Kidney epithelial cell (primary cell): ENCODE measurements at regions not wholly inside any gene's neighbourhood (a gene's known extent, or its start where the extent isn't known, plus 50 kb on each side); places are given as distances from the start of the nearest gene placed in this dataset.

ENCODE experiments used
- DNase-seq: peaks from one replicate; pipeline ENCODE4 v3.0.0-alpha.2; 2010; ENCODE audit warnings: low read depth
- H3K27me3 ChIP-seq: 2 replicates; pipeline ENCODE4 v1.6.0; 2011; ENCODE audit warnings: low read length; ENCODE audit not compliant: control insufficient read depth, insufficient read depth
- H3K36me3 ChIP-seq: 2 replicates; pipeline ENCODE4 v1.5.1; 2011; ENCODE audit warnings: low read length; ENCODE audit not compliant: control insufficient read depth, insufficient read depth
- H3K4me3 ChIP-seq: 2 replicates; pipeline ENCODE4 v1.5.1; 2011; ENCODE audit warnings: low read depth, mild to moderate bottlenecking, control low read depth, low read length
- TF ChIP-seq, protein P1 (sequence below): IDR thresholded peaks from 2 replicates; pipeline ENCODE4 v1.5.1; 2011; ENCODE audit warnings: mild to moderate bottlenecking, moderate library complexity, low read length, control low read depth, inconsistent platforms; ENCODE audit not compliant: insufficient read depth, poor library complexity, severe bottlenecking

DNA sequence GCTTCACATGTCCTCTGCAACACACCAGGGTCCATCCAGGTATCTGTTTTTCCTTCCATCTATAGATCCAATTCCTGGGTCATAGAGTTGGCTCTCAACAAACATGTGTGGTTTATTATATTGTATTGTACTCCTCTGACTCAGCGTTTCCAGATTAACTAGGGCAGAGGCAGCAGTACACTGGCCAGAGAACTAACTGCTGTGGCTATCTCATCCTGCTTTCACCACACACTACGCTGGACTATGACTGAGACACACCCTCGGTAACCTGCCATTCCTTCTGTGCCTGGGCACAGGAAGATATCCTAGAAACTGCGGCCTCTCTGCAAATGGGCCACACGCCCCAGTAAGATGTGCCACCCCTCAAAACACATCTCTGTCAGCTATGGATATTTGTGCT is 159.8 kb upstream of the STK17B start:
- no peaks in the 10 kb centered on the region for H3K36me3 ChIP-seq
- TF ChIP-seq, protein P1, sequence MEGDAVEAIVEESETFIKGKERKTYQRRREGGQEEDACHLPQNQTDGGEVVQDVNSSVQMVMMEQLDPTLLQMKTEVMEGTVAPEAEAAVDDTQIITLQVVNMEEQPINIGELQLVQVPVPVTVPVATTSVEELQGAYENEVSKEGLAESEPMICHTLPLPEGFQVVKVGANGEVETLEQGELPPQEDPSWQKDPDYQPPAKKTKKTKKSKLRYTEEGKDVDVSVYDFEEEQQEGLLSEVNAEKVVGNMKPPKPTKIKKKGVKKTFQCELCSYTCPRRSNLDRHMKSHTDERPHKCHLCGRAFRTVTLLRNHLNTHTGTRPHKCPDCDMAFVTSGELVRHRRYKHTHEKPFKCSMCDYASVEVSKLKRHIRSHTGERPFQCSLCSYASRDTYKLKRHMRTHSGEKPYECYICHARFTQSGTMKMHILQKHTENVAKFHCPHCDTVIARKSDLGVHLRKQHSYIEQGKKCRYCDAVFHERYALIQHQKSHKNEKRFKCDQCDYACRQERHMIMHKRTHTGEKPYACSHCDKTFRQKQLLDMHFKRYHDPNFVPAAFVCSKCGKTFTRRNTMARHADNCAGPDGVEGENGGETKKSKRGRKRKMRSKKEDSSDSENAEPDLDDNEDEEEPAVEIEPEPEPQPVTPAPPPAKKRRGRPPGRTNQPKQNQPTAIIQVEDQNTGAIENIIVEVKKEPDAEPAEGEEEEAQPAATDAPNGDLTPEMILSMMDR: no peak
- H3K4me3 ChIP-seq: no peak overlapping the region
- H3K27me3 ChIP-seq: no peaks in the 10 kb centered on the region
- no peak for DNase-seq

DNA sequence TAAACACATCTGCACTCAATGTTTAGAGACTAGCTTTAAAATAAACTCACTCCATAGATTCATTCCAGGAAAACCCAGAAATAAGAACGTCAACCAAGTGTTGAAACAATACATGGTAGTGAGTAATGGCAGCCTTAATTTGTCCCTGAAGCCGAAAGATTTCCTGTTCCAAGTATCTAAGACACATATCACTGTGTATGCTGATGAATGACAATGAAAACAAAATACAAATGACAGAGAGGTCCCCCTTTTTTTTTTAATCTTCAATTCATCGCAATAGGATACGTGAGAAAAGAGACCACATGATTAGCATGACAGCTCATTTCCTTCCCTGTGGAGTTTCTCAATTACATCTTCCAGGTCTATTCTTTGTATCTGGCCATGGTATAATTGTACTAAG is 160.5 kb upstream of the STK17B start:
- Histone ChIP-seq H3K36me3 (no peaks in the 10 kb centered on the region), H3K4me3 (no peak overlapping the region), H3K27me3 (no peaks in the 10 kb centered on the region)
- DNase-seq: no peak
- TF ChIP-seq, protein P1: no peak

DNA sequence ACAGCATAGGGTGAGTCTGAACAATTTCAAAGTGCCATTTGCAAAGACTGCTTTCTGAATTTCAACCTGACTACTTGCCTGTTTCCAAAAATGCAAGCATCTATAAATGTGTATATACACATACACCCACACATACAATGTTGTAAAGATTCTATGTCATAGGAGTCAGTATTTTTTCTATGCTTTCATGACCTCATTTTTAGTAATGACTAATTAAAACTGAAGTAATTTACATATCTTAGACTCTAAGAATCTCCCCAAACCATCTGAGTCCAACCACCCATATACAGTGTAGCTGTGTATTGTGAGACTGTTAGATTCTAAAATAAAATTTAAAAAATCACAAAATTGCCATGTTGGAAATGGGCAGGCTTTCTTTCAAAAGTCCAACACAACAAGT is 162.0 kb upstream of the STK17B start:
- no peaks in the 10 kb centered on the region for H3K36me3 ChIP-seq
- TF ChIP-seq, protein P1: no peak
- DNase-seq: no peak
- H3K4me3 ChIP-seq: no peak overlapping the region
- no peaks in the 10 kb centered on the region for H3K27me3 ChIP-seq

DNA sequence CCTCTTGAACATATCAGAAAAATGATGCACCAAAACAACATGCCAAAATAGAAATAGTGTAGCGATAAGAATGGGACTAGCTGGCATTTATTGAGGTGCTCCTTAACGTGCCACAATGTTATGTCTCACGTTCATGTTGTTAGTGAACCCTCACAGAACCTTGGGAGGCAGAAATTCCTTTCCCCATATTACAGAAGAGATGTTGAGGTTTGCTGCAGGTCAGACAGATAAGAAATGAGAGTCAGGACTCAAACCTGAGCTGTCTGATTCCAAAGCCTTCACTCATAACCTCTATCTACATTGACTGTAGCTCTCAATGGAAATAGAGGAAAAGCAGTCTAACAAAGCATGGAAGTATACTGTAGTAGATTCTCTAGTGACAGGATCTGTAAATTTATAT is 163.3 kb upstream of the STK17B start:
- no peak for DNase-seq
- H3K4me3 ChIP-seq: no peak overlapping the region
- no peaks in the 10 kb centered on the region for H3K36me3 ChIP-seq
- no peaks in the 10 kb centered on the region for H3K27me3 ChIP-seq
- TF ChIP-seq, protein P1: no peak

DNA sequence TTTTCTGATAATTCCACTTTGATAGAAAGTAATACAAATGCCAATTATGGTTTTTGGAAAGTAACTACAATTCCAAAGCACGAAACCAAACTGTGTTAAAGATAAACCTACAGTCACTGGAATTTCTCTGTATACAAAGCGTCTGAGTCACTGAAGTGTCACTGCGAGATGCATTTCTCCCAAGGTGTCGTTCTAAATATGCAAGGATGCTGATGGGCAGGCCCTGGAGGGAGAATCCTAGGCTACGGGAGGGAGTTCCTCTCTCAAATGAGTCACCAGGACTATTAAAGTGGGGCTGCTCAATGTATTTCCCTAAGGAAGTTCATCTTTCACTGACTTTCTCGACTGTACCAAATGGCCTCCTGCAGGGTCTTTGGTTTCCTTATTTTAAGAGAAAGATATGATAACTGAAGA is 163.8 kb upstream of the STK17B start:
- TF ChIP-seq, protein P1: no peak
- no peak overlapping the region for H3K4me3 ChIP-seq
- no peak for DNase-seq
- no peaks in the 10 kb centered on the region for H3K36me3 ChIP-seq
- no peaks in the 10 kb centered on the region for H3K27me3 ChIP-seq

DNA sequence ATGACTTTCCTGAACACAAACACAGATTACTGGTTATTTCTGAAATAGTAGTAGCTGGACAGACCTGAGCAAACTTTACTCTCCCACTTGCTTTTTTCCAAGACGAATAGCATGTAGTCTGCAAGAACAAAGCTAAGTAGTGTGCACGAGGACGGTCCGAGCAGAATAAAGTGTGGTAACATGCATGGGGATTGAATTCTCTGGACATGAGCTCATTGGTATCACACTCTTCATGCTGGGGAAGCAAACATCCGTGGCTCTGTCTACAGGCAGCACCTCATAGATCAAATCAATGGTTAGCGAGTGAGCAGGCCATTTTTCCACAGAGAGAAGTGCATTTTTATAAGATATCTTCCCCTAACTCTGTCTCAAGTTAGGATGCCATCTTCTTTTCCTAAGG is 164.8 kb upstream of the STK17B start:
- Histone ChIP-seq H3K36me3 (no peaks in the 10 kb centered on the region), H3K4me3 (no peak overlapping the region), H3K27me3 (no peaks in the 10 kb centered on the region)
- no peak for DNase-seq
- TF ChIP-seq, protein P1: no peak
